NCI-H460 (cell line): ENCODE measurements at regions not wholly inside any gene's neighbourhood (a gene's known extent, or its start where the extent isn't known, plus 50 kb on each side); places are given as distances from the start of the nearest gene placed in this dataset.
"Not testable (repeated sequence)": the region's sequence is repeated elsewhere in the genome, so short reads cannot be mapped to it uniquely, and the experiment has no call there.

Experiments used
- DNase-seq: peaks from one replicate; pipeline ENCODE4 v3.0.0-alpha.2; 2016; ENCODE audit warnings: low read depth; ENCODE audit errors: extremely low read depth

GRCh38 chr3:166457382-166457781, 620.2 kb upstream of the BCHE start:
- DNase-seq, result no peak

- no peak for DNase-seq
Measured at GRCh38 chr3:166456286-166456685, 619.1 kb upstream of the BCHE start.

DNA sequence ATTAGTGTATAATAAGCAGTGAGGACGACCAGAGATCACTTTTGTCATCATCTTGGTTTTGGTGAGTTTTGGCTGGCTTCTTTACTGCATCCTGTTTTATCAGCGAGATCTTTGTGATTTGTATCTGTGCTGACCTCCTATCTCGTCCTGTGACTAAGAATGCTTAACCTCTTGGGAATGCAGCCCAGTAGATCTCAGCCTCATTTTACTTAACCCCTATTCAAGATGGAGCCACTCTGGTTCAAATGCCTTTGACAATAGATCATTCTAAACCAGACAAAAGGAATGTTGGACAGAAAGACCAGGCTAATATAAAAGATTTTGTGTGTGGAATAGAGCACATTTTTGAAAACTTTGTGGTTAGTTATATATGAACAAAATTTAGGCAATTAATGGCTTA, 618.5 kb upstream of the BCHE start:
- no peak for DNase-seq

DNA sequence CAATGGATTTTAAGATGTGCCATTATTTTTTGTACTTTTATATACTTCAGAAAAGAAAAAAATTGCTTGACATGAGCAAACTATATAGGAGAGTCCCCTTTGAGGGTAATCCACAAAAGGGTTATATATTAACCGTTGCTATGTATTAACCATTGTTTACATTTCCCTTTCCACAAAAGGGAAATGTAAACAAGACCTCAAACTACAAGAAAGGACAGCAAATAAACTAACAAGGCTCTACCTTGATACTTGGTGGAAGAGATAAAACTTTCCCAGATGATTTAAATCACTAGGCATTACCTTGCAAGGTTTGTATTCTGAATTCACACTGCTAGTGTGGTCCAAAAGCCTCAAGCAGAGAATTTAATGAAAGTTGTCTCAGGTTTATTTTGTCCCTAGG, 616.3 kb upstream of the BCHE start:
- DNase-seq, result no peak

DNA sequence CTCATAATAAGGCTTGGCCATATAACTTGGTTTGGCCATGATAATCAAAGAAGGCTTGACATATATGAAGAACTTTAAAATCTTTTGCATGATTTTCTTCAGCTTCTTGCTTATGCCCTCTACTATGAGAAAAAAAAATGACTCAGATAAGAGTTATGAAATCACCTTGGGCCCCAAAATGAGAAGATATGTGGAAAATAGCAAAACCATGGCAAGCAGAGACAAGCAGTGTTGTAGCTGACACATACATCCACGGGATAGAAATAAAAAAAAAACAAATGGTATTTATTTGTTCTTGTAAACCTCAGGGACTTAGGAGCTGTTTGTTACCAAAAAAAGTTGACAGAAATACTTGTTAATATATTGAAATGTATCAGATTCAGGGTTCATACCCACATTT, 614.8 kb upstream of the BCHE start:
- DNase-seq, result no peak

GRCh38 chr3:166447513-166447912, 610.3 kb upstream of the BCHE start:
- DNase-seq, result no peak

GRCh38 chr3:166446986-166447385, 609.8 kb upstream of the BCHE start:
- no peak for DNase-seq

- no peak for DNase-seq
Measured at GRCh38 chr3:166446291-166446690, 609.1 kb upstream of the BCHE start.

DNA sequence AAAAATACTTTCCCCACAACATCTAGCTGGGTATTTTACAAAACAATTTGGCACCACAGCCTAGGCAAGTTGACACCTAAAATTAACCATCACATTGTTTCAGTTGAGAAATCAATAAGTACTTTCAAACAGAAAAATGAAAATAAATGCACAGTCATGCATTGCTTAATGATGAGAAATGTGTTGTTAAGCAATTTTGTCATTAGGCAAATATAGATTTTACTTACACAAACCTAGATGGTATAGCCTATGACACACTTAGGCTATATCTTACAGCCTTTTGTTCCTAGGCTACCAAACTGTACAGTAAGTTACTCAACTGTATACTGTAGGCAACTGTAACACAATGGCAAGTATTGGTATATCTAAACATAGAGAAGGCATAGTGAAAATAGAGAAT, 608.6 kb upstream of the BCHE start:
- no peak for DNase-seq

DNA sequence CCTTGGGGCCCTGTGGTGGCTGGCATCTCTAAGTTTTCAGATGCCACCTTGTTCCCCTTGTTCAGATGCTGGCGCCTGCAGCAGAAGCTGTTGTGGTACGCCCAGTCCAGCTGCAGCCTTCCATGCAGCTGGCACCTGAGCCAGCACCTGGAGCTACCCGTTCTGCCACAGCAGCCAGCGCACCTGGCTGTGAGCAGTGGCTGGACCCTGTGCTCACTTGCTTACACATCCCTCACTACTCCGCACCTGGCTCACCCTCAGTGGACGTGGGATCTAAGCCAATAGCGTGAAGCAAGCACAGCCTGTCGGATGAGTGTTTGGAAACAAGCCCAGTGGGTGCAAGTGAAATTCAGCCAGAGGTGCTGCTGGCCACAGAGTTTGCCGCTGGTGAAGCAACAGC, 607.5 kb upstream of the BCHE start:
- no peak for DNase-seq

- no peak for DNase-seq
Measured at GRCh38 chr3:166444336-166444735, 607.1 kb upstream of the BCHE start.

DNA sequence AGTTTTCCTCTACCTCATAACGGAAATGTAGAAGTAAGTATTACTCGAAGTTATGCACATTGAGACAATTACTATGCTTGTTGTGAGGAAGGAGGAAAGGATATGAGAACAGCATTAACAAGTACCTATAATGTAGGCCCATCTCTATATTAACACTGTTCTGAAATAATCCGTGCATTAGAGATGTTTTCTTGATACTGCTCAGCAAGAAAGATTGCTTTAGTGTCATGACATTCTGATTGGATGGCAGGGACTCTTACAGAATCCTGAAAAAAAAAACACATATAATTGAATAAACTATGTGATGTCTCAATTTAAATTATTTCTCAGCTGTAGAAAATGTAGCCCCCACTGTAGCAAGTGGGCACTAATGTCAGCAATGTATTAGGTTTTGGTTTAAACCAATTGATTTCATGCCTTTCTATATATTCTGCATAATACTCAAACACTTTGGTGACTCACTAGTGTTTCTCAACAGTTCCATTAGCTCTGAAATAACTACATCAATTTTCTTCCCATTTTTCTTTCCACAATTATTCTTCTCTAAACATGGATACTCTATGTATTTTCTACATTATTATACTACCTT, 598.3 kb upstream of the BCHE start:
- no peak for DNase-seq

DNA sequence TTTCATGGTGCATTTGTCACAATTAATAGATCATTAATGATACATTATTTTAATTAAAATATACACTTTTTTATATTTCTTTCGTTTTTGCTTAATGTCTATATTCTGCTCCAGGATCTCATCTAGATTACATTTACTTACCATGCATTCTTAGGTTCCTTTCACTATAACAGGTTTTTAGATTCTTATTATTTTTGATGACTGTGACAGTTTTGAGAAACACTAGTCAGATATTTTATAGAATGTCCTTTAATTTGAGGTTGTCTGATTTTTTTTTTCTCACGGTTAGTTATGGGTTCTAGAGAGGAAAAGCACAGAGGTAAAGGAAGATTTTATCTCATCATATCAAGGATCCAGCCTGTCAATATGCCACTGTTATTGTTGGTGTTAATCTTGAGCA, 595.8 kb upstream of the BCHE start:
- DNase-seq, result no peak

- no peak for DNase-seq
Measured at GRCh38 chr3:166425900-166426611, 588.8 kb upstream of the BCHE start.

DNA sequence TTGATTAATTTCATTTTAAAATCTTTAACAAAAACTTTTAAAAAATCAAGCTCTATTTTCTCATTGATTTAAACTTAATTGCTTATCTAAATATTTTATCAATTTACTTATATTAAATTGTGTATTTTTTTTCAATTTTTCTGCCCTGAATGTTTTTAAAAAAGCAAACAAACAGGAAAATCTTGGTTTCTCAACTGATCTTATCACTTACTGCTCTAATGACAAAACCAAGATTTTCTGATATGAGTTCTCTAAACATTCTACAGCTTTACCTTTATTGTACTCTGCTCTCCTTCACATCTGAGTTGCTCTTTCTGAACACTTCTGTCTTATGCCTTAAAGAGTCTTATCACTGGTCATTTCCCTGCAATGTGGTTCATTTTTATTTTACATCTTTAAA, 587.8 kb upstream of the BCHE start:
- no peak for DNase-seq

- DNase-seq, result not testable (repeated sequence)
Measured at GRCh38 chr3:166423824-166424513, 586.7 kb upstream of the BCHE start.

DNA sequence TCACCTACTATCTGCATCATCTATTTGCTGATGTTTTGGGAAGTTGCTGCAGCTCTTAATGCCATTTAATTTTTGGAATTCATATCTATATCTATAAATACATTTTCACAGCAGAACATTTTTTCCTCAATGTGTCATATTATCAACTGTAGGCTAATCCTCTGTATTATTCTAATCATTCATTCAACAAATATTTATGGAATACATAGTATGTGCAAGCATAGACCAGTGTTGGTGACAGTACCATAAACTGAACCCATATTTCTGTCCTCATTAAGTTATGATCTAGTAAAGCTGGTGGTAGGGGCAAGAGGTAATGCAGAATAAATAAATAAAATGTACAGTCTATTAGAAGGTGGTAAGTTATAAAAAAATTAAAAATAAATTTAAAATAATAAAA, 585.3 kb upstream of the BCHE start:
- DNase-seq, result no peak

DNA sequence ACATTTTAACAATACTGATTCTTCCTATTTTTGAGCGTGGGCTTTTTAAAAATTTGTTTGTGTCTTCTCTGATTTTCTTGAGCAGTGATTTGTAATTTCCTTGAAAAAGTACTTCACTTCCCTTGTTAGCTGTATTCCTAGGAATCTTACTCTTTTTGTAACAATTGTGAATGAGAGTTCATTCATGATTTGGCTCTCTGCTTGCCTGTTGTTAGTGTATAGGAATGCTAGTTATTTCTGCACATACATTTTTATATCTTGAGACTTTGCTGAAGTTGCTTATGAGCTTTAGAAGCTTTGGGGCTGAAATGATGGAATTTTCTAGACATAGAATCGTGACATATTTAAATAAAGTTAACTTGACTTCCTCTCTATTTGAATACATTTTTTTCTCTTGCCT, 582.8 kb upstream of the BCHE start:
- DNase-seq, result no peak

GRCh38 chr3:166405896-166406295, 568.7 kb upstream of the BCHE start:
- no peak for DNase-seq

DNA sequence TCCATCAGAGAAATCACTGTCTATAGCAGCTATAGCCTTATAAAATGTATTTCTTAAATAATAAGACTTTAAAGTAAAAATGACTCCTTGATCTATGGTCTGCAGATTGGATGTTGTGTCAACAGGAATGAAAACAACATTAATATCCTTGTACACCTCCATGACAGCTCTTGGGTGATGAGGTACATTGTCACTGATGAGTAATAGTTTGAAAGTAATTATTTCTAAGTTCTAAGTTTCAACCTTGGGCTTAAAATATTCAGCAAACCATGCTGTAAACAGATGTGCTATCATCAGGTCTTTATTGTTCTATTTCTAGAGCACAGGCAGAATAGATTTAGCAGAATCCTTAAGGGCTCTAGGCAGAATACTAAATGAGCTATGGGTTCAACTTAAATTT, 568.2 kb upstream of the BCHE start:
- DNase-seq, result no peak

- no peak for DNase-seq
Measured at GRCh38 chr3:166390303-166390702, 553.1 kb upstream of the BCHE start.

GRCh38 chr3:166388321-166388720, 551.1 kb upstream of the BCHE start:
- no peak for DNase-seq
